IPS DF 6.9 (cell line): ENCODE measurements at regions not wholly inside any gene's neighbourhood (a gene's known extent, or its start where the extent isn't known, plus 50 kb on each side); places are given as distances from the start of the nearest gene placed in this dataset.

Source experiments
- DNase-seq: peaks from one replicate; pipeline ENCODE4 v3.0.0-alpha.2; 2013; ENCODE audit warnings: low read depth, low spot score
- H3K27ac ChIP-seq: one replicate; pipeline ENCODE4 v1.5.1; 2013; ENCODE audit warnings: low read length, control low read depth
- H3K27me3 ChIP-seq: 2 replicates; pipeline ENCODE4 v1.6.1; 2013; ENCODE audit warnings: mild to moderate bottlenecking, low read length; ENCODE audit not compliant: control insufficient read depth, insufficient read depth
- H3K36me3 ChIP-seq: 2 replicates; pipeline ENCODE4 v1.6.1; 2013; ENCODE audit warnings: low read length; ENCODE audit not compliant: control insufficient read depth, insufficient read depth
- H3K4me1 ChIP-seq: 2 replicates; pipeline ENCODE4 v1.6.1; 2013; ENCODE audit warnings: low read length; ENCODE audit not compliant: control insufficient read depth, insufficient read depth
- H3K4me3 ChIP-seq: 2 replicates; pipeline ENCODE4 v1.5.1; 2013; ENCODE audit warnings: mild to moderate bottlenecking, low read length
- H3K9me3 ChIP-seq: 2 replicates; pipeline ENCODE4 v1.6.1; 2013; ENCODE audit warnings: low read length, inconsistent platforms; ENCODE audit not compliant: control insufficient read depth, insufficient read depth
- WGBS: extraction: QIAGEN DNeasy Blood & Tissue Kit; methylation state at CpG from one replicate; pipeline ENCODE4 v1.1.7; 2013; ENCODE audit warnings: mixed read lengths, missing lambda C conversion rate; ENCODE audit not compliant: insufficient read length, insufficient coverage; 5-methylcytosine and 5-hydroxymethylcytosine counted together

DNA sequence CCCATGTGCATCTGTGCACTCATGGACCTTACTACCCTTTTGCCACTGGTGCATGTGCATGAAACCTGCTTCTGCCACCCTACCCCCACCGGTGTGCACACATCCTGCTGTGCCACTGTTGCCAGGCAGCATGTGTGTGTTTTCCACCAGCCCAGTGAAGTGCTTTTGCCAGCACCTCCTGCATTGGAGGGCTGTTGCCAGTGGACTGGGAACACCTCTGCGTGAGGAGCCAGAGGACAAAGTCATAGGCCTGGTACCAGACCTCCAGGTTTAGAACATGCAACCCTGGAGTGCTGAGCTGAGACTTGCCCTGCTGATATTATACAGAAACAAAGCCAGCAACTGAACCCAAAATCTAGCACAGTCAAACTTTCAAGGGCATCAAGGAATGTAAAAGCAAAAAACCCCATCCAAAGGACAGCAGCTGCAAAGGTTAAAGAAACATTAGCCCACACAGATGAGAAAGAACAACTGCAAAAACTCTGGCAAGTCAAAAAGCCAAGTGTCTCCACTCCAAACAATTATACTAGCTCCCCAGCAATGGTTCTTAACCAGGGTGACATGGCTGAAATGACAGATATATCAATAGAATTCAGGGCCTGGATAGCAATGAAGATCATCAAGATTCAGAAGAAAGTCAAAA lies 70.6 kb upstream of the PTPN3 start:
- Histone ChIP-seq H3K4me1 (no peaks in the 10 kb centered on the region), H3K4me3 (no peak overlapping the region), H3K36me3 (no peaks in the 10 kb centered on the region), H3K27me3 (no peaks in the 10 kb centered on the region), H3K9me3 (no peaks in the 10 kb centered on the region), H3K27ac (no peak overlapping the region)
- no peak for DNase-seq
- no CpG with 5 or more reads among the region's 2 CpGs for WGBS

- DNase-seq, result no peak
- no peaks in the 10 kb centered on the region for H3K27me3 ChIP-seq
- H3K9me3 ChIP-seq, result no peaks in the 10 kb centered on the region
- H3K4me3 ChIP-seq, result no peak overlapping the region
- no peaks in the 10 kb centered on the region for H3K4me1 ChIP-seq
- no peaks in the 10 kb centered on the region for H3K36me3 ChIP-seq
- WGBS, result no CpG with 5 or more reads among the region's 2 CpGs
- H3K27ac ChIP-seq, result no peak overlapping the region
Measured at GRCh38 chr9:109574061-109574882, 76.2 kb upstream of the PTPN3 start.

DNA sequence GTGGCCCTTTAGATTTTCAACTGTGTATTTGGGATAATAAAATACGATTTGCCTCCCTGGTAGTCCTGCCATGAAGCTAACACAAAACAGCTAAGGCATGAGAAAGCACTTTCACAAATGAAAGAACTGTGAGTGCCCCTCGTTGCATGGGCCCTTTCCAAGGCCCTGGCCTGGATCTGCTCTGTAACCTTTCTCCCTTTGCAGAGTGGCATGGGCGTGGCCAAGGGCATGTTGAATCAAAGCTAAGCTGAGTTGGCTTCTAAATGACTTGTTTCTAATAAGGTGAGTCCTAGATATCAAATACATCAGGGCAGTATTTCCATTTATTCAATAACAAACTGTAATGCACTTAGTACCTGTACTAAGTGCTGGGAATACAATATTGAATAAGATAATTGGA lies 78.7 kb upstream of the PTPN3 start:
- Histone ChIP-seq H3K4me3 (no peak overlapping the region), H3K4me1 (no peaks in the 10 kb centered on the region), H3K9me3 (no peaks in the 10 kb centered on the region), H3K36me3 (no peaks in the 10 kb centered on the region), H3K27me3 (no peaks in the 10 kb centered on the region), H3K27ac (no peak overlapping the region)
- WGBS, result no CpG with 5 or more reads among the region's 3 CpGs
- no peak for DNase-seq

DNA sequence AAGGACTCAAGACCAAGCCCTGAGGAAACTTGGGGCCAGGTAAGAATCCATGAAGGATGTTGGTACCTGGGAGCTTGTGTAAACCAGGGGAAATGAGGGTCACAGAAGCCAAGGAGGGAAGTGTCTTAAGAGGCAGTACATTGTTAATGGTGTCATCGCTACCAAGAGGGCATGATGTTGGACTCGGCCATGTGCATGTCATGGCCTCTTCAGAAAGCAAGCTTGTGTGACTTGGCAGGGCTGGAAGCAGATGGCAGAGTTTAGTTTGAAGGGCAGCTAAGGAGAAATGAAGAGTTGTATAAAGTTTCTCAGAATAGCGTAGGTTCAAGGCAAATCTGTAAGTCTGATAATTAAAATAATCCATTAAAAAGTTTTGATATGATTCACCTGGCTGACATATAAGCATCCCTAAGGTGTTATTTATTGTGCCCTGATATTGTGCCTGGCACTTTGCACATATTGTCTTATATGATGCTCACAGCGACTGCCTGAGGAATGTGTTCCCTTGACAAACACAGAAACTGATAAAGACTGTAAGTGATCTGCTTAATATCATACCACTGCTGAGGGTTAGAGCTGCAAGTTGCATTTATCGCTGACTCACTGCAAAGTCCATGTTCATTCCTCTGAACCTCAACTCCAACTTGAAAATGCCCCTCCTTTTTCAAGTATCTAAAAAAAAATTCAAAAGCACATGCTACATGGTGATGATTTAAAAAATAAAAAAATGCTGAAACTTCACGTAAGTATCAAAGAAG lies 81.3 kb upstream of the PTPN3 start:
- WGBS, result no CpG with 5 or more reads among the region's 6 CpGs
- DNase-seq, result no peak
- Histone ChIP-seq H3K9me3 (no peaks in the 10 kb centered on the region), H3K27me3 (no peaks in the 10 kb centered on the region), H3K4me1 (no peaks in the 10 kb centered on the region), H3K27ac (no peak overlapping the region), H3K36me3 (no peaks in the 10 kb centered on the region), H3K4me3 (no peak overlapping the region)

DNA sequence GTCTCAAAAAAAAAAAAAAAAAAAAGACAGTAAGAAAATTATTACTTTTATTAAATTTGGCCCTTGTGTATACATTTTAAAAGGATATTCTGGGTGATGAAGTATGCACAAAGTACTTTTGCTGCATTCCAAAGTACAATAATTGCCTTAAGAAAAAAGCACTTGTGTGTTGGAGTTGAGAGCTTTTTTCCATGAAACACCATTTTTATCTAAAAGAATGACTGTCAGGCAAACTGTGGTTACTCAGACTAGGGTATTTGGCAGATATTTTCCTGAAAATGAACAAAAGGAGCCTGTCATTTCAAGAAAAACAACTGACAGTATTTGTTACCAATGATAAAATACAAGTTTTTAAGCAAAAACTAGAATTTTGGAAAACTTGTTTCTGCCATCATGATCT lies 84.3 kb upstream of the PTPN3 start:
- Histone ChIP-seq H3K27me3 (no peaks in the 10 kb centered on the region), H3K27ac (no peak overlapping the region), H3K9me3 (no peaks in the 10 kb centered on the region), H3K4me1 (no peaks in the 10 kb centered on the region), H3K4me3 (no peak overlapping the region), H3K36me3 (no peaks in the 10 kb centered on the region)
- no peak for DNase-seq

DNA sequence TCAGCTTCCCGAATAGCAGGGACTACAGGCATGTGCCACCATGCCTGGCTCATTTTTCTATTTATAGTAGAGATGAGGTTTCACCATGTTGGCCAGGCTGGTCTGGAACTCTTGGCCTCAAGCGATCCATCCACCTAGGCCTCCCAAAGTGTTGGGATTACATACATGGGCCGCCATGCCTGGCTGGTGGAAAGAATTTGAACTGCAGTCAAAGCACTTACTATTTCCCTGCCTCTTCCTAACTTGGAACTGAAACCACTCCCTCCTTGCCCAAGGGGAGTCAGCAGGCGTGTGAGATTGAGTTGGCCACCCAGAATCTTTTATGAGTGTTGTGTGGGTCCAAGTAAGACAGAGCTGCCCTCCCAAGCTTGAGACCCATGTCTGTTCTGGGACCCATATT lies 86.1 kb upstream of the PTPN3 start:
- DNase-seq, result no peak
- H3K4me3 ChIP-seq, result no peak overlapping the region
- H3K9me3 ChIP-seq, result no peaks in the 10 kb centered on the region
- H3K27me3 ChIP-seq, result no peaks in the 10 kb centered on the region
- no CpG with 5 or more reads among the region's 4 CpGs for WGBS
- no peaks in the 10 kb centered on the region for H3K4me1 ChIP-seq
- H3K36me3 ChIP-seq, result no peaks in the 10 kb centered on the region
- no peak overlapping the region for H3K27ac ChIP-seq

DNA sequence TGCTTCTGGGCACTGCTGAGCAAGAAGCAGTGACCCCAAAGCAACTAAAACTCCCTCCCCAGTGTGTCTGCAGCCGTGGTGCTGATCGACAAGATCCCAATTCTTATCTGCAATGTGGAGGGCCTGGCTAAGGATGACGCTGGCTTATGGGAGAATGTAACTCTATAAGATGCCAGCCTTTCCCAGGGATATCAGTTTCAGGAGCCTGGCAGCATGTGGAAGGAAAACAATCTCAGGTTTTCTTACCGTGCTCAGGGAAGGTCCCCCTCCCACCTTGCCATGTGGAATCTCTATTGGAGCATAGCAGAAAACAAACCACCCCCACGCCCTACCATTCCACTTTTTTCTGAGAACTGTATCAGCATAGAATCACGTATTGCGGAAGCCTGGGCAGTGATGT lies 87.7 kb upstream of the PTPN3 start:
- WGBS, result no CpG with 5 or more reads among the region's 7 CpGs
- Histone ChIP-seq H3K27ac (no peak overlapping the region), H3K9me3 (no peaks in the 10 kb centered on the region), H3K27me3 (no peaks in the 10 kb centered on the region), H3K36me3 (no peaks in the 10 kb centered on the region), H3K4me3 (no peak overlapping the region), H3K4me1 (no peaks in the 10 kb centered on the region)
- no peak for DNase-seq

GRCh38 chr9:109586993-109587392 lies 88.9 kb upstream of the PTPN3 start:
- H3K4me1 ChIP-seq, result no peaks in the 10 kb centered on the region
- no CpG with 5 or more reads among the region's 4 CpGs for WGBS
- H3K36me3 ChIP-seq, result no peaks in the 10 kb centered on the region
- no peak overlapping the region for H3K4me3 ChIP-seq
- H3K9me3 ChIP-seq, result no peaks in the 10 kb centered on the region
- no peaks in the 10 kb centered on the region for H3K27me3 ChIP-seq
- no peak for DNase-seq
- H3K27ac ChIP-seq, result no peak overlapping the region

GRCh38 chr9:109588415-109588814 lies 90.3 kb upstream of the PTPN3 start:
- Histone ChIP-seq H3K27ac (no peak overlapping the region), H3K4me1 (no peaks in the 10 kb centered on the region), H3K9me3 (no peaks in the 10 kb centered on the region), H3K27me3 (no peaks in the 10 kb centered on the region), H3K4me3 (no peak overlapping the region), H3K36me3 (no peaks in the 10 kb centered on the region)
- no peak for DNase-seq
- WGBS, result no CpG with 5 or more reads among the region's 3 CpGs

- Histone ChIP-seq H3K36me3 (no peaks in the 10 kb centered on the region), H3K4me3 (no peak overlapping the region), H3K27ac (no peak overlapping the region), H3K4me1 (no peaks in the 10 kb centered on the region), H3K27me3 (no peaks in the 10 kb centered on the region), H3K9me3 (no peaks in the 10 kb centered on the region)
- no peak for DNase-seq
- WGBS, result no CpG with 5 or more reads among the region's 5 CpGs
Measured at GRCh38 chr9:109590966-109591365, 92.9 kb upstream of the PTPN3 start.
